A549 (cell line): ENCODE measurements at regions not wholly inside any gene's neighbourhood (a gene's known extent, or its start where the extent isn't known, plus 50 kb on each side); places are given as distances from the start of the nearest gene placed in this dataset.

ENCODE experiments used
- ATAC-seq, 2 experiments: fragments of 200-7000 bp in 1 of 2; fragments of >200 bp in 1 of 2; cut with Nextera tagmentation in 1 of 2; cut with Tn5 transposase in 1 of 2; 3 replicates each; pipeline versions ENCODE4 v1.8.0 to v1.9.1; 2018 to 2020; ENCODE audit warnings: mild to moderate bottlenecking in 1 of 2, moderate library complexity in 1 of 2
- CTCF ChIA-PET: fragments of 300-600 bp; sonication (Branson Sonifier 250); formaldehyde crosslinking; extraction: SDS; loops from one replicate; lab custom pipeline; 2021; ENCODE audit warnings: antibody characterized with exemption, inconsistent platforms; lab: Yijun Ruan, JAX
- POLR2A ChIA-PET: fragments of 350-600 bp; formaldehyde crosslinking; extraction: SDS; loops from one replicate; lab custom pipeline; 2021; ENCODE audit warnings: antibody characterized with exemption, inconsistent platforms; lab: Yijun Ruan, JAX
- DNase-seq, 2 experiments: peaks; one replicate each; pipeline versions ENCODE4 v3.0.0 to v3.0.0-alpha.2; 2011 to 2016; ENCODE audit warnings: low read depth in 1 of 2, low spot score in 1 of 2
- FAIRE-seq: peaks from 2 replicates; lab custom pipeline; 2011; peaks lifted over from hg19 to GRCh38; lab: Jason Lieb, UNC
- H3K27ac ChIP-seq, 2 experiments: fragments of >200 bp; sonication (Bioruptor Twin); formaldehyde crosslinking; 3 replicates each; pipeline ENCODE4 v1.5.1; 2016 to 2017
- H3K4me1 ChIP-seq: fragments of >200 bp; sonication (Bioruptor Twin); formaldehyde crosslinking; 3 replicates; pipeline ENCODE4 v1.6.1; 2016
- H3K4me2 ChIP-seq: fragments of >200 bp; sonication (Bioruptor Twin); formaldehyde crosslinking; 3 replicates; pipeline ENCODE4 v1.6.1; 2016
- H3K4me3 ChIP-seq: fragments of >200 bp; sonication (Bioruptor Twin); formaldehyde crosslinking; 3 replicates; pipeline ENCODE4 v1.5.1; 2016
- H3K9me3 ChIP-seq: fragments of >200 bp; sonication (Bioruptor Twin); formaldehyde crosslinking; 3 replicates; pipeline ENCODE4 v1.6.1; 2016
- CEBPB ChIP-seq, 2 experiments: fragments of >200 bp in 1 of 2; sonication (Bioruptor Twin) in 1 of 2; formaldehyde crosslinking in 1 of 2; IDR thresholded peaks; 2 replicates each; pipeline ENCODE4 v1.6.1; 2012 to 2016
- CHD4 ChIP-seq: fragments of 200-600 bp; sonication (generic); IDR thresholded peaks from 2 replicates; pipeline ENCODE4 v1.6.1; 2016; ENCODE audit warnings: antibody characterized with exemption, mild to moderate bottlenecking, borderline replicate concordance
- EHMT2 ChIP-seq: fragments of 200-600 bp; sonication (generic); IDR thresholded peaks from 2 replicates; pipeline ENCODE4 v1.6.1; 2016; ENCODE audit warnings: antibody characterized with exemption, low read depth, mild to moderate bottlenecking, moderate library complexity
- HES2 ChIP-seq: fragments of >200 bp; sonication (Bioruptor Twin); formaldehyde crosslinking; IDR thresholded peaks from 2 replicates; pipeline ENCODE4 v1.6.1; 2016
- HOXB5 ChIP-seq: fragments of 250-450 bp; sonication (Bioruptor Pico); IDR thresholded peaks from 2 replicates; pipeline ENCODE4 v1.5.0; 2020; ENCODE audit warnings: mild to moderate bottlenecking, moderate library complexity
- MAFK ChIP-seq: fragments of 450-650 bp; IDR thresholded peaks from 2 replicates; pipeline ENCODE4 v1.6.1; 2014; ENCODE audit not compliant: partially characterized antibody
- MAX ChIP-seq: IDR thresholded peaks from 2 replicates; pipeline ENCODE4 v1.6.1; 2012
- NR3C1 ChIP-seq: fragments of >200 bp; sonication (Bioruptor Twin); formaldehyde crosslinking; IDR thresholded peaks from 3 replicates; pipeline ENCODE4 v1.6.1; 2017
- RARB ChIP-seq: fragments of 250-450 bp; sonication (Bioruptor Pico); IDR thresholded peaks from 2 replicates; pipeline ENCODE4 v1.8.0; 2021; ENCODE audit warnings: mild to moderate bottlenecking, moderate library complexity
- RNF2 ChIP-seq: fragments of 200-600 bp; sonication (generic); IDR thresholded peaks from 2 replicates; pipeline ENCODE4 v1.6.1; 2016; ENCODE audit warnings: low read depth, mild to moderate bottlenecking, antibody characterized with exemption, moderate library complexity, borderline replicate concordance
- SMC3 ChIP-seq: fragments of >200 bp; sonication (Bioruptor Twin); formaldehyde crosslinking; IDR thresholded peaks from 3 replicates; pipeline ENCODE4 v1.6.1; 2018; ENCODE audit warnings: inconsistent platforms
- SREBF2 ChIP-seq: fragments of 450-650 bp; IDR thresholded peaks from 2 replicates; pipeline ENCODE4 v1.6.1; 2014; ENCODE audit warnings: mild to moderate bottlenecking, moderate library complexity
- TFCP2L1 ChIP-seq: fragments of 250-450 bp; sonication (Bioruptor Pico); IDR thresholded peaks from 2 replicates; pipeline ENCODE4 v1.5.0; 2021; ENCODE audit warnings: mild to moderate bottlenecking
- USF2 ChIP-seq: fragments of 450-650 bp; IDR thresholded peaks from 2 replicates; pipeline ENCODE4 v1.6.1; 2014; ENCODE audit warnings: antibody characterized with exemption
- WGBS: methylation state at CpG from one replicate; pipeline ENCODE4 v1.1.6; 2017; ENCODE audit errors: missing lambda C conversion rate; 5-methylcytosine and 5-hydroxymethylcytosine counted together
- TF ChIP-seq, protein P1 (sequence below): IDR thresholded peaks from 2 replicates; pipeline ENCODE4 v1.6.1; 2012
- TF ChIP-seq, protein P2 (sequence below): fragments of 200-600 bp; sonication (generic); IDR thresholded peaks from 2 replicates; pipeline ENCODE4 v1.6.1; 2016; ENCODE audit warnings: antibody characterized with exemption, mild to moderate bottlenecking, moderate library complexity

- Histone ChIP-seq H3K9me3 (no peaks in the 10 kb centered on the region; the same call in 2 of the 3 replicates), H3K4me3 (no peak overlapping the region), H3K4me2 (no peak overlapping the region), H3K4me1 (no peaks in the 10 kb centered on the region), H3K27ac (no peak overlapping the region)
- DNase-seq: no peak
- POLR2A ChIA-PET: no interaction called here
- TF ChIP-seq, protein P1, sequence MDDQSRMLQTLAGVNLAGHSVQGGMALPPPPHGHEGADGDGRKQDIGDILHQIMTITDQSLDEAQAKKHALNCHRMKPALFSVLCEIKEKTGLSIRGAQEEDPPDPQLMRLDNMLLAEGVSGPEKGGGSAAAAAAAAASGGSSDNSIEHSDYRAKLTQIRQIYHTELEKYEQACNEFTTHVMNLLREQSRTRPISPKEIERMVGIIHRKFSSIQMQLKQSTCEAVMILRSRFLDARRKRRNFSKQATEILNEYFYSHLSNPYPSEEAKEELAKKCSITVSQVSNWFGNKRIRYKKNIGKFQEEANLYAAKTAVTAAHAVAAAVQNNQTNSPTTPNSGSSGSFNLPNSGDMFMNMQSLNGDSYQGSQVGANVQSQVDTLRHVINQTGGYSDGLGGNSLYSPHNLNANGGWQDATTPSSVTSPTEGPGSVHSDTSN: no peak
- TF ChIP-seq CEBPB (IDR thresholded peaks at IDR 0.05): 0 out of 4 replicates have a peak, but pooled peaks of 1 of the 2 experiments have one; percentile 6
- no peak for ATAC-seq
- FAIRE-seq: peak; percentile 65
- CTCF ChIA-PET: no interaction called here
Observed at GRCh38 chr5:28117691-28118090, 1079.3 kb upstream of the CDH9 start.

- no peak overlapping the region for H3K4me3 ChIP-seq
- H3K9me3 ChIP-seq: no peaks in the 10 kb centered on the region; the same call in 2 of the 3 replicates
- no peak for ATAC-seq
- WGBS: 40% methylated on average over 2 of the region's 2 CpGs
- no peak for DNase-seq
- H3K4me2 ChIP-seq: no peak overlapping the region
- no peaks in the 10 kb centered on the region for H3K4me1 ChIP-seq
- peak; percentile 57 for TF ChIP-seq MAFK
- no peak for TF ChIP-seq CHD4
- FAIRE-seq: no peak
- POLR2A ChIA-PET: no interaction called here
- no peak overlapping the region for H3K27ac ChIP-seq
- CTCF ChIA-PET: no interaction called here
Observed at GRCh38 chr5:28117273-28117672, 1078.9 kb upstream of the CDH9 start.

- DNase-seq: no peak
- Histone ChIP-seq H3K4me1 (no peaks in the 10 kb centered on the region), H3K27ac (no peak overlapping the region), H3K4me3 (no peak overlapping the region), H3K9me3 (no peaks in the 10 kb centered on the region), H3K4me2 (peak overlapping the region; percentile 55)
- ATAC-seq: no peak
- no peak for FAIRE-seq
- ChIA-PET CTCF (no interaction called here), POLR2A (no interaction called here)
- 28% methylated on average over 6 of the region's 6 CpGs for WGBS
- no peak for TF ChIP-seq HES2
- TF ChIP-seq, protein P2, sequence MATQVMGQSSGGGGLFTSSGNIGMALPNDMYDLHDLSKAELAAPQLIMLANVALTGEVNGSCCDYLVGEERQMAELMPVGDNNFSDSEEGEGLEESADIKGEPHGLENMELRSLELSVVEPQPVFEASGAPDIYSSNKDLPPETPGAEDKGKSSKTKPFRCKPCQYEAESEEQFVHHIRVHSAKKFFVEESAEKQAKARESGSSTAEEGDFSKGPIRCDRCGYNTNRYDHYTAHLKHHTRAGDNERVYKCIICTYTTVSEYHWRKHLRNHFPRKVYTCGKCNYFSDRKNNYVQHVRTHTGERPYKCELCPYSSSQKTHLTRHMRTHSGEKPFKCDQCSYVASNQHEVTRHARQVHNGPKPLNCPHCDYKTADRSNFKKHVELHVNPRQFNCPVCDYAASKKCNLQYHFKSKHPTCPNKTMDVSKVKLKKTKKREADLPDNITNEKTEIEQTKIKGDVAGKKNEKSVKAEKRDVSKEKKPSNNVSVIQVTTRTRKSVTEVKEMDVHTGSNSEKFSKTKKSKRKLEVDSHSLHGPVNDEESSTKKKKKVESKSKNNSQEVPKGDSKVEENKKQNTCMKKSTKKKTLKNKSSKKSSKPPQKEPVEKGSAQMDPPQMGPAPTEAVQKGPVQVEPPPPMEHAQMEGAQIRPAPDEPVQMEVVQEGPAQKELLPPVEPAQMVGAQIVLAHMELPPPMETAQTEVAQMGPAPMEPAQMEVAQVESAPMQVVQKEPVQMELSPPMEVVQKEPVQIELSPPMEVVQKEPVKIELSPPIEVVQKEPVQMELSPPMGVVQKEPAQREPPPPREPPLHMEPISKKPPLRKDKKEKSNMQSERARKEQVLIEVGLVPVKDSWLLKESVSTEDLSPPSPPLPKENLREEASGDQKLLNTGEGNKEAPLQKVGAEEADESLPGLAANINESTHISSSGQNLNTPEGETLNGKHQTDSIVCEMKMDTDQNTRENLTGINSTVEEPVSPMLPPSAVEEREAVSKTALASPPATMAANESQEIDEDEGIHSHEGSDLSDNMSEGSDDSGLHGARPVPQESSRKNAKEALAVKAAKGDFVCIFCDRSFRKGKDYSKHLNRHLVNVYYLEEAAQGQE: no peak
- no peak for TF ChIP-seq EHMT2
- TF ChIP-seq, protein P1: no peak
- no peak for TF ChIP-seq MAX
- no peak for TF ChIP-seq SREBF2
- no peak for TF ChIP-seq NR3C1
- TF ChIP-seq TFCP2L1 (CRISPR knock-in tag): no peak
- no peak for TF ChIP-seq SMC3
- no peak for TF ChIP-seq USF2
Observed at GRCh38 chr5:28110781-28111180, 1072.4 kb upstream of the CDH9 start.

DNA sequence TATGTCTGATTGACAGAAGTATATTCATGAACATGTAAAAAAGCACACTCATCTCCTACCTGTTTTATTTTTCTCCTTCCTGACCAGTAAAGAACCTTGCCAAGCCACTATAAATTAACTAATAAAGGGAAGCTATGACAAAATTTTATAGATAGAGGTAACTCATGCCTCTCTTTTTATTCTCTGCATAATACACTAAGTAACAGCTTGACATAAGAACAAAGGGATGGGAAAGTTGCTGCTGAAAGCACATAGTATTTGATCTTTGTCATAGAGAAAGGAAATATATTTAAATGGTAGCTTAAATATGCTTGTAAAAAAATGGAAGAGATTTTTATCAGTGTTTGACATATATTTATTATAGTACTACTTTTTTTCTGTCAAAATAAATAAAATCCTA is 1065.7 kb upstream of the CDH9 start:
- CTCF ChIA-PET: no interaction called here
- no peak overlapping the region for H3K27ac ChIP-seq
- FAIRE-seq: no peak
- POLR2A ChIA-PET: no interaction called here
- H3K4me1 ChIP-seq: no peaks in the 10 kb centered on the region
- TF ChIP-seq RNF2: no peak
- TF ChIP-seq RARB (CRISPR knock-in tag): no peak
- no peak for TF ChIP-seq HOXB5 (CRISPR knock-in tag)
- TF ChIP-seq, protein P2: no peak
- H3K4me2 ChIP-seq: no peak overlapping the region
- no peak overlapping the region for H3K4me3 ChIP-seq
- no peaks in the 10 kb centered on the region for H3K9me3 ChIP-seq
- no peak for ATAC-seq
- DNase-seq: no peak
